Activated CD8-positive, alpha-beta memory T cell treated with anti-CD3 and anti-CD28 coated beads for 1 hour (primary cell): ENCODE measurements at regions not wholly inside any gene's neighbourhood (a gene's known extent, or its start where the extent isn't known, plus 50 kb on each side); places are given as distances from the start of the nearest gene placed in this dataset.

ENCODE experiments used
- DNase-seq, 2 donors: peaks; one replicate each; pipeline ENCODE4 v3.0.0-alpha.2; 2020; ENCODE audit warnings: low read depth in 1 of 2; ENCODE audit errors: extremely low read depth in 1 of 2

DNA sequence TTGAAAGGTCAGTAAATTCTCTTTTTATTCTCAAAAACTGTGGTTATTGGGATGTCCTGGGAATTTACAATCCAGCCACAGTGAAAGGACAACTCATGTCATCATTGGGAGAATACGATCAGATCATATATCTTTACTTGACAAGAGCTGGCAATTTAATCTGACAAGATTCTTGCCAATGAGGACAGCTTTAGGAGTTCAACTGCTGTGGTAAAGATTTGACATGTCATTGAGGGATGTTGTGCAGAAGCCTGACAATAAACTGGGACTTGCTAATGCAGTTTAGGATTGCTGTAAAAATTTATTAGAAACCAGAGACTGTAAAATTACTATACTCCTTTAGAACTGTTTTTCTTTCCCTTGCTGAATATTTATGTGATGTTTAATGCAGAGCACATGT is 1131.0 kb downstream of the MAT2B start:
- DNase-seq: no peak

DNA sequence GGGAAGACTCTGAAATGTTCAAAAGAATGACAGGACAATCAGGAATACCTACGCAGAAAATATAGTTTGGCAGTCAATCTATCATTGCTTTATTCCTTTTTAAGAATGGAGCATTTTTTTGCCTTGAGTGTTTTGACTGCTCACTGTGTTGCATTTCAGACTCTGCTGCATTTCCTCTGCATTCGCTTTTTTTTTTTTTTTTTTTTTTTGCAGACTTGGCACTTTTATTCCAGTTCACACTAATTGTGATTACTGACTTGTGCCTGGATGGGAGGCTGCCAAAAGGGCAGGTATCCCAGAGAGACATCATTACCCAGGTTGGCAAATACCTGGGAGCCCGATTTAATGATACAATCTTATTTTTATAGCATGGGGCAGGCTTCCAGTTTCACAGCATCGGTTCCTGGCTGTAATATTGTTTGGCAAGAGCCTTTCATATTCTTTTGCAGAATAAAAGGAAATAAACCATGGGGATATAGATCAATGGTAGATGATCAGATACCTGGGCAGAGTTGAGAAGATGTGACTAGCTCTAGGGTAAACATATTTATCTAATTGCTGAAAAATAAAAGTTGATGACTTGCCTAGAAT is 1132.6 kb downstream of the MAT2B start:
- no peak for DNase-seq

DNA sequence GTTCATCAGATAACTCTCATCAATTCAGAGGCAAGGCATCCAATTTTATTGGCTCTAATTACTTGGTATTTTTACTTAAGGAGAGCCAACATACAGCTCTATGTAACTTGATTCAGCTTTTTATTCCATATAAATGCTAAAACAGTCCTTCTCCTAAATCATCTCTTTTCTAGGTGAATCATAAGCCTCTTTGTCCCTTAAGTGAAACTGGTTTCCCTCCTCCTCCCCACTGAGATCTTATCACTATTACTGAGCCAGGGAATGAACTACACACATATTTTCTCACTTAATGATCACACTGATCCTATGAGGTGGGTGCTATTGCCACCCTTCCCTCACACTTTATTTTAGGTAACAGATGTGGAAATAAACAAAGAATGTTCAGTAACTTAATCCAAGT is 1143.8 kb downstream of the MAT2B start:
- DNase-seq: no peak

DNA sequence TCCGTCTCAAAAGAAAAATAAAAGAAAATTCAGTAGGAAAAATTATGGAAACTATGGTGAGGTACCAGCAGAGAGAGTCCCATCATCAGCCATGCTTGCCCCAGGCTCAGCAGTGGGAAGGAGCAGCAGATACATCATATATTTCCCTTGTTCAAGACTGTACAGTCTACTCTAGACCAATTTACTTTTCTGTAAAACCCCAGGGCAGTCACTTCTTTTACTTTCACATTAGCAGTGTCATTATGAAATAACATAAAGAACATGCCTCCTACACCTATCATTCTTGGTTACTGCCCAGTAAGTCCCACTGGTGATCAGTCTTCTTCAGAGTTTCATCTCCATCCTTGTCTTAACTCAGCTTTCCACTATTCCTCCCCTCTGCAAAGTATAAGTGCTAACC is 1145.0 kb downstream of the MAT2B start:
- no peak for DNase-seq

DNA sequence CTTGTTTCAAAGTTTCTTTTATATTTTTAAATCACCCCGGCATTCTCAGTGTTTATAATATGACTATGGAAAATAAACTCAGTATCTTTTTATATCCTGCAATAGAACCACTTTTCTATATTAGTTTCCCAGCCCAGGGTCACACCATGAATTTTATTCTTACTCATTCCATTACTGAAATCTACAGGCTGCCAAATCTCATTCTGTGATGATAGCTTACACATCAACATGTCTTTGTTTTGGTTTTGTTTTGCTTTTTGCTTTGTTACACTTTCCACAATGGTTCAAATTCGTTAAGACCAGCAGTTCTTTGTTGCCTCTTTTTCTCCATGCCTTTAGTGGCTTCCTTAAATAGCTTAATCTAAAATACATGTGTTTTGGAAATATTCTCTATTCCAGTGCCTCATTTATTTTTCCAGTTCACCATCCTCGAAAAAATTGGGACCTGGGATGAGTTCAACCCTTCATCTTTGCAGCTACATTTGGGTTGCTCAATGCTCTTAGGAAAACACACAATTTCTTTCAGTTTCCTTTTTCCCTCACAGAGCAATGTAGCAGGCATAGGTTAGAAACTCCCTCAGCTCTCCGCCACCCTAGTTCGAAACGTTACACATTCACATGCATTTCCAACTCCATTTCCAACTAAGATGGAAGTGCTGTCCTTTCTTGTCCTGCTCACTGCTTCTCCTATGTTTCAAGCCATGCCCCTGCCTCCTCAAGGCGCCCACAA is 1146.3 kb downstream of the MAT2B start:
- DNase-seq: no peak

DNA sequence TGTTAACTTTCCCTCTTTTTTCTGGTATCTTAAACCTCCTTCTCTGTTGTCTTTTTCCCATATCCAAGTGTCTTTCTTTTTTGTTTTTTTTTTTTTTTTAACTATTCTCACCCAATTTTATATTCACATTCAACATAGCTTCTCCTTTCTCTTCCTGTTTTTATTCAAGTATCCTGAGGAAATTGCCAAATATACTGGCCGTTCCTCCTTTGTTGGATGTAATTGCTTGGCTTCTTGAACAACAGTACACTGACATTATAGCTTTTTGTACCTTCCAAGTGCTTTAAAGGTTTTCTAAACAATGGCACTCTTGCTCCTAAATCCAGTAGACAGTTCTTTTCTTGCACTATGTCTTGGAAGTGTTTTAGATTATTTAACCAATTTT is 1146.8 kb downstream of the MAT2B start:
- DNase-seq: no peak

DNA sequence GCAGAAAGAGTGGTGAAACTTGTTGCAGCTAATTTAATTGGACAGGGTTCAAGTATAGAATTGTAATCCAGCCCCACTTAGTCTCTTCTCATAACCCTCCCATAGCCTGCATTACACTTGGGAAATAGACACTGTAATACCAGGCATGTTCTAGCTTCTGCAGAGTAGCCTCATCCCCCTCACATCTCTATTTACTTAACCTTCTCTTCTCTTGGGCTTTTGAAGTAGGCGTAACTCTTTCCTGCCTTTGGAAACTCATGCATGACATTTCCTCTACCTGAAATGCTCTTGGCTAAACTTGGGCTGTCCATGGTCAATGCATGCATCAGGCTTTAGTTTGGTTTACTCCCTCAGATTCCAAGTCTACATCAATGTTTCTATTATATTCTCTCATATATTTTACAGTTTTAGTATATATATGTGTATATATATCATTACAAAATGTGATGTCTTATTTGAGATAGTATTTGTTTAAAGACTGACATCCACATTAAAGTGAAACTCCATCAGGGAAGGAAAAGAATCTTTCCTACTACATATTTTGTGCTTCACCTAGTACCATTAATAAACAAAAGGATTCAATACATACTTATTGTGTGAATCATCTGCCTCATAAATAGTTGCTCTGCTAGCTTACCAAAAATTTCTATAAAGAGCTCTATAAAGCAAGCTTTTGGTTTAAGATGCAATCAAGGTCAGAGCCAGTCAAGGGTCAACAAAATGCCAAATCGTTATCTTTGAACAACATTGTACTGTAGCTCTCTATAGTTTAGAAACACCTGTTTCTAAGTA is 1158.0 kb downstream of the MAT2B start:
- DNase-seq: no peak

DNA sequence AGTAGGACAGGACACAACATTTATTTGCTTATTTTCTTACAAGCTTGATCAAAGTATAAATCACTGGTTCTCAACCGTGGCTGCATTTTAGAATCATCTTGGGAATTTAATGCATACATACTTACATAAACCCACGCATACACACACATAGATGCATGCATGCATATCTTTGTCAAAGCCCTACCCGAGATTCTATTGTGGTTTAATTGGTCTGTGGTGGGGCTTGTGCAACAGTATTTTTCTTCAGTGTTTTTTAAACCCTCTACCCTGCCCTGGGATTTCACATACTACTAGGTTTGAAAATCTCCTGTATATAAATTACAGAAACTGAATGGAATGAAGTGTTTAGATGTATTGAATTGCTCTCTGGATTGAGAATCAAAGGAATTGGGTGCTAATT is 1166.2 kb downstream of the MAT2B start:
- no peak for DNase-seq

DNA sequence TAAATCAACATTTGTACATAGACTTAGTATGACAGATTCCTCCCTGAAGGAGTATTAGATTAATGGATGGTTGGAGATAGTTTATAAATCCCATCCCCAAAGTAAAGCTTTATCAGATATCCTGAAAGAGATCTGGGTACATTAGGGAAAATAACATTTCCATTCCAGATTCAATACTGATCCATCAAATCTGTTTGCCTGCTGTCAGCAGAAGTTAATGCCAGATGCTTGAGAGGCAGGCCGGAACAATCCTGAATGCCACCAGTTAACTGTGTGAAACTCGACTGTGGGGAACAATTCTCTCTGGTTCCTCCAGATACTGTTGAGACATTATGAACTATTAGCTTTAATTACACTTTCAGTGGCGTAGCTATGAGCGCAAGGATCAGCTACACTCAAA is 1166.8 kb downstream of the MAT2B start:
- no peak for DNase-seq

DNA sequence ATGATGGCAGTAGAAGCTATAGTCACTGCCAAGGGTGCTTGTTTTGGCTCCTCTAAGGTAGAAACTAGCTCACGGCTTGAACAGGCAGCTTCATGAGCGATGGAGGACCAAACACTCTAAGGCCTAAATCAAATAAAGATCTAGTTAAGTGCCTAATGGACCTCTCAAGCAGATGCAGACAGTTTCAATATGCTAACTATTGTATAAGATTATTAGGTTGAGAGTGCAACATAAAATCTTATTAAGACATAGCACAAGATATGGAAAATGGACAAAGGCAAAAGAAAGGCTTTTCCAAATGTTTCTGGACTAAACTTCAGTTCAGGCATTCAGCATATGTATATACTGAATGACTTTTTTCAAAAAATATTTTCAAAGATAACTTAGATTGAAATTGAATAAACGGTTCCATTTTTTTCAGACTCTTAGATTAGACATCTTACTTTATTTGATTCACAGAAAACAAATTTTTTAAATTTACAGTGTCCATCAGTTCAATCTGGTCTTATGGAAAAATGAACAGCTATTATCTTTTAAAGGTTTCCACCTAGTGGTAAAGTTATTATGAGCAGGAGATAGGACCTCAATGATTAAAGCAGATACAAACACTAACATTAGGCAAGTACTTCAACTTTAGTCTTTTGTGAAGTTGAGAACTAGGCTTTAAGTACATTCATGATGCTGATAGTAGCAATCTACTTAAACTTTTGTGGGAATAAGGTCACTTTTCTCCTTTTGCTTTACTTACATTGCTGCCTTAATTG is 1167.7 kb downstream of the MAT2B start:
- DNase-seq: no peak

DNA sequence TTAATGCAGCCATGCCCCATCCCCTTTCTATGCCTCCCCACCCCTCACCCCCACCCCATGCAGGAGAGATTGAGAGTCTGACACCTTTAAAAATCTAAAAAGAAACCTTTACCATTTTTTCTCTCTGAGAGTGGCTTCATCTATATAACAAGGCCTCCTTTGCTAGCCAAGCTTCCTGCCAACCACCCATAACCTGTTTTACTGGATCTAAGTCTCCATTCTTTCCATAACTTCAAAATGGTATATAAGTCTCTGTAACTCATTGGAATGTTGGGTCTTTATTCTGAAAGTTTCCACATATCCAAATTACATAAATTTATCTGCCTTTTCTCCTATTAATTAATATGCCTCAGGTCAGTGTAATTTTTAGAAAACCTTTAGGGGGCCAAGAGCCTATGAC is 1174.0 kb downstream of the MAT2B start:
- no peak for DNase-seq

DNA sequence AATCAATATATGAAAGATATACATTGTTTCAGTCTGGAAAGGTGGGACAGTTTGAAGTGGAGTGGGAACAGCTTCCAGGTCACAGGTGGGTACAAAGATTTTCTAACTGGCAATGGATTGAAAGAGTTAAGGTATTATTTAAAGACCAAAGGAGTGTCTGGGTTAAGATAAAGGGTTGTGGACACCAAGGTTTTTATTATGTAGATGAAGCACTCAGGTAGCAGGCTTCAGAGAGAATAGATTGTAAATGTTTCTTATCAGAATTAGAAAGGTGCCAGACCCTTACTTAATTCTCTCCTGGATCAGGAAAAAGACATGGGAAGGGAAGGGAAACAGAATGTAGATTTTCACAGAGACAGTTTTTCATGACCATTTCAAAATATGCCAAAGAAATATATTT is 1174.8 kb downstream of the MAT2B start:
- DNase-seq: no peak

DNA sequence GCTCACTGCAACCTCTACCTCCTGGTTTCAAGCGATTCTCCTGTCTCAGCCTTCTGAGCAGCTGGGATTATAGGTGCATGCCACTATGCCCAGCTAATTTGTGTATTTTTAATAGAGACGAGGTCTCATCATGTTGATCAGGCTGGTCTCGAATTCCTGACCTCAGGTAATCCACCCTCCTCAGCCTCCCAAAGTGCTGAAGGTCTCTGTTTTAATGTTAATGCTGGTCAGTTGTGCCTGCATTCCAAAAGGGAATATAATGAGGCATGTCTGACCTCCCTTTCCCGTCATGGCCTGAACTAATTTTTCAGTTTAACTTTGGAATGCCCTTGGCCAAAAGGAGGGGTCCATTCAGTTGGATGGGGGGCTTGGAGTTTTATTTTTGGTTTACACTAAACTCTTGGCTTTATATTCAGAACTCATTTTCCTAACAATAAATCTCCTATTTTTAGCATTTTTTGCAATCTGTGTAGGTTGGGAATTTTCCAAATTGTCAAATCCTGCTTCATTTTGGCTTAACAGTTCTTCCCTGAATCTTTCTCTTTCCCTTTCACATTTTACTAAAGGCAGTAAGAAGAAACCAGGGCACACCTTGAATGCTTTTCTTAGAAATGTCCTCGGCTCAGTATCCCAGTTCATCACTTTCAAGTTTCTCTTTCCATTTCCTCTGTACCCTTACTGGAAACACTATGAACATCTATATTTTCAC is 1175.5 kb downstream of the MAT2B start:
- DNase-seq: no peak

DNA sequence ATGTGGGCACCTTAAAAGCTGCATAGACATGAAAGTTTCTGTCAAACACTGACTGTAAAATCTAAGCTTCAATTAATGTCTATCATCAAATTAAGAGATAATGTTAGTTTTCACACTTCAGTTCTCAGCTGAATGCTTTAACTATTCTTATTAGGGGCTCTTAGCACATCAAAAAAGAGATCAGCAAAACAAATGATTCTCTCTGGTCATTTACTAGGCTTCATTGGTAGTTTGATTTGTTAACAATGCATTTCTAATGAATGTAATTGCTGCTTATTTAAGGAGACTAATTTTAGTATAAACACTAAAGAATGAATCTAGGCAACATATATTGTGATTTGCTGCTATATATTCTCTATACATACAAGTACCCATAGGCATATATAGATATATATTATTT is 1182.0 kb downstream of the MAT2B start:
- DNase-seq: no peak

DNA sequence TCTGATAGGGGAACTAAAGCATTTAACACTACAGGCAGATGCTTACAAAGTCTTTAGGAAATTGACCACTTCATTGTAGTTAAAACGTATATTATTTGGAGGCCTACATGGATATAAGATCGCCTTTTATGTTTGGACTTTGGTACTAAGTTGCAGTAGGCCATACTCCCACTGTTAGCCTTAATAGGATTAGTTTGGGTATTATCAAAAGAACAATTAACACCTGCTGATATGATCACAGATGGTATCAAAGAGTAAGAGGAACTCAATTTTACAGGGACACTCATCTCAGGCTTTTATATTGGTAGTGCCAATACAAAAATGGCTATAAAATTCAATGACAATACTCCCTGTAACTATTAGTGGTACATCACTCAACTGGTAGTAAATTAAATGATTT is 1183.0 kb downstream of the MAT2B start:
- no peak for DNase-seq

DNA sequence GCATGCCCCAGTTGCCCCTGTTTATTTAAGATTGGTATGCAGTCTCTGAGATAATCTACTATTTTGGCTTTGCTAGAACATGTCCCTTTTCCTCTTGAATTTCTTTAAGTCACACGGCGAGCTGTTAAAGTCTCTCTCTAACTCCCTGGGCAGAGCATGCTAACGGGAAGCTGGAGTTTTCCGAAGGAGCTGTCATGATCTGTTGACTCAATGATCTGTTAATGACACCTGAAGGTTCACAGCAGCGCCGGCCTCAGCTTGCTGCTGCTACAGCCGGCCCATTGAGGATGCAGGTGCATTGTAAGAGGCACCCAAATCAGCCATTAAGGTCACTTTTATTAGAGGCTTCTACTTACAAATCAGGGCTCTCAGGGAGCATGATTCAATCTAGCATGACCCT is 1203.4 kb downstream of the MAT2B start:
- DNase-seq: no peak

DNA sequence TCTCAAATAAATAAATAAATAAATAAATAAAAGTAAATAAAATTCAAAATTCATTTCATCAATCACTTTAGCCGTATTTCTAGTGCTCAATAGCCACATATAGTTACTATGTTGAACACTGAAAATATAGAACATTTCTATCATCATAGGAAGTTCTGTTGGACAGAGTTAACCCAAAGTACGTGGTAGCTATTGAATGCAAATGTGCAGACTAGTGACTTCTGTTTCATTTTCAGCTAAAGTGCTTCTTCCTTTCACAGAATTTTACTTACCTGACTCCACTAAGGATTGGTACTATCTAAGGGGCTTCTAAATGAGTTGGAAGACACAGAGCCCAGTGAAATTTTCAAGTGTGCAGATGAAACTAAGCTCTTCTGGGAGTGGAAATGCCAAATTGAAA is 1208.3 kb downstream of the MAT2B start:
- no peak for DNase-seq

DNA sequence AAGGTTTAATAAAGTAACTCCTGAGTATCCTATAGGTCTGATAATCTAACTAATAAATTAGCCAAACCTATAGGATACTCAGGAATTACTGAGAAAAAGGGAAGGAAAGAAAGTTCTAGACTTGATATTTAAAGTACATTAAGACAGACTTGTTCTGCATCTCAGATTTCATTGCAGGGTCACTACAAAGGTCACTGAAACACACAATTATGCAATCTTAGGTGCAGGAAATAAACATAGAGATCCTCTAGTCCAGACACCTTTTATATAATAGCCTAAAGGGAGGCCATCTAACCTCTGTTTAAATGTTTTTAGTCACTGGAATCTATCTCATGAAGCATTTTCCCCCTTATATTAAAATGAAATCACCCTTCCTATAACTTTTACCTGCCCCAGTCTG is 1215.7 kb downstream of the MAT2B start:
- no peak for DNase-seq

DNA sequence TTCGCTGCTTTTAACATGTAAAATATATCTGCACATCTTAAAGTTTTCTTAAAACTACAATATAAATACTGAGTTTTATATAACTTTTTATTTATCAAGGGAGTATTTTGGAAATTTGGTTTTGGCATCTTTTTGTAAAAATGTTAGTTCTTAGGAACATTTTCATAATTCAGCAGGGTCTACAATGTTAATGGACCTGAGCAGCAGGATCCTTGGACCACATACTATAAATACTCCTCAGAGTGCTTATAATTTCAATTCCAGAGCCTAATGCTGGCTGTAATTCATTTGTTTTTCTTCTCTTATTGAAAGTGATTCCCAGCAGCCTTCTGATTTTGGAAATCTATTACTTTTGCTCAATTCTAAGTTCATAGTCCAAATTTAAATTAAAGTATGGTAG is 1216.2 kb downstream of the MAT2B start:
- no peak for DNase-seq

DNA sequence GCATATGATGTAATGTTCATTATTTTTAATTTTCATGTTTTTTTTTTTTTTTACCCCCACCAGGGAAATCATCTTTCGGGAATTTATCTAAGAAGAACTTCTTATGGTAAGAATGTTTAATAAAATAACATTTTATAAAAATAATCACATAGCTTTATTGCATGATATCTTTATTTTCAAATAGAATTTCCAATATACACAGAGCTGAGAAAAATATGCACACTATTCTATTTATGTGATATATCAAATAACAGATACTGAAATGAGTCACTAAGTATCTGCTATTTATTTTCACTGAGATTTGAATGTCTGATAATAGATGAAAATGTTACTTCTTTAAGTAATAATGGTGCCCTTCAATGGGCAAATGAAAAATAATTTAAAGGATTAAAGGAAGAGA is 1217.3 kb downstream of the MAT2B start:
- DNase-seq: no peak

DNA sequence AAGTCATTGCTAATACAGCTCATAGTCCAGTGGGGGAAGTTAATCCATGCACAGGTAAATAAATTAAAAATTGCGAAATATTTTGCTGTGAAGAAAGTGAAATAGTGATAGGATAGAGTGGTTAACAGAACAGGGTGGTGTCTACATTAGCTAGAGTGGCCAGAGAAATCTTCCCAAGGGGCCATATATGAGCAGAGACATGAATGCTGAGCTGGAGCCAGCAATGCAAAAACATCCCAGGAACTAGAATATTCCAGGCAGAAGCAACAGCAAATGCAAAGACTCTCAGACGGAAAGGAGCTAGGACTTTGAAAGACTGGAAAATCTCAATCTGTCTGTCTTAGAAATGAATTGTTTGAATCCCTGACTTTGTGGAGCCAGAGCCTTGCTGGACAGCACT is 1221.6 kb downstream of the MAT2B start:
- no peak for DNase-seq
